Karpas-422 (cell line): ENCODE measurements at regions not wholly inside any gene's neighbourhood (a gene's known extent, or its start where the extent isn't known, plus 50 kb on each side); places are given as distances from the start of the nearest gene placed in this dataset.
"Not testable (repeated sequence)": the region's sequence is repeated elsewhere in the genome, so short reads cannot be mapped to it uniquely, and the experiment has no call there.

Experiments
- DNase-seq: peaks from one replicate; pipeline ENCODE4 v3.0.0-alpha.2; 2015
- H2AFZ ChIP-seq: fragments of 200-600 bp; sonication (generic); 2 replicates; pipeline ENCODE4 v1.6.1; 2014; ENCODE audit warnings: antibody characterized with exemption, low read length, mixed read lengths
- H3K27ac ChIP-seq: fragments of 200-600 bp; sonication (generic); 2 replicates; pipeline ENCODE4 v1.5.1; 2014; ENCODE audit warnings: mild to moderate bottlenecking, low read length, moderate library complexity
- H3K27me3 ChIP-seq: fragments of 200-600 bp; sonication (generic); 2 replicates; pipeline ENCODE4 v1.6.1; 2014; ENCODE audit warnings: low read length, mixed read lengths
- H3K36me3 ChIP-seq: fragments of 200-600 bp; sonication (generic); 2 replicates; pipeline ENCODE4 v1.6.1; 2014; ENCODE audit warnings: low read length, mixed read lengths; ENCODE audit not compliant: insufficient read depth
- H3K4me1 ChIP-seq: fragments of 200-600 bp; sonication (generic); 2 replicates; pipeline ENCODE4 v1.6.1; 2014; ENCODE audit warnings: mild to moderate bottlenecking, low read length, mixed read lengths
- H3K4me2 ChIP-seq: fragments of 200-600 bp; sonication (generic); 2 replicates; pipeline ENCODE4 v1.6.1; 2014; ENCODE audit warnings: low read length, low read depth, mild to moderate bottlenecking; ENCODE audit not compliant: poor library complexity, severe bottlenecking
- H3K4me3 ChIP-seq: fragments of 200-600 bp; sonication (generic); 2 replicates; pipeline ENCODE4 v1.5.1; 2014; ENCODE audit warnings: mild to moderate bottlenecking, antibody characterized with exemption, low read length, mixed read lengths
- H3K79me2 ChIP-seq: fragments of 200-600 bp; sonication (generic); 2 replicates; pipeline ENCODE4 v1.6.1; 2014; ENCODE audit warnings: mild to moderate bottlenecking, low read length, mixed read lengths
- H3K9ac ChIP-seq: fragments of 200-600 bp; sonication (generic); 2 replicates; pipeline ENCODE4 v1.6.0; 2014; ENCODE audit warnings: low read length
- H3K9me2 ChIP-seq: fragments of 200-600 bp; sonication (generic), shearing (Covaris generic); replicated peaks from 2 replicates; pipeline ENCODE4 v1.6.0; 2014; ENCODE audit warnings: mild to moderate bottlenecking, low read length, moderate library complexity; ENCODE audit not compliant: insufficient read depth
- H3K9me3 ChIP-seq: fragments of 300-700, 200-600 bp; sonication (generic); 2 replicates; pipeline ENCODE4 v1.6.1; 2014; ENCODE audit warnings: low read length, mixed read lengths
- H4K20me1 ChIP-seq: fragments of 200-600 bp; sonication (generic); 2 replicates; pipeline ENCODE4 v1.6.1; 2014; ENCODE audit warnings: mild to moderate bottlenecking, antibody characterized with exemption, low read length, low read depth; ENCODE audit not compliant: insufficient read depth

- Histone ChIP-seq H3K4me3 (no peak overlapping the region), H3K36me3 (no peaks in the 10 kb centered on the region), H3K4me2 (no peak overlapping the region), H3K9me2 (no peaks in the 10 kb centered on the region; the same call in 1 of the 2 replicates), H3K4me1 (no peaks in the 10 kb centered on the region), H3K9ac (no peak overlapping the region), H2AFZ (no peak overlapping the region), H3K27ac (no peak overlapping the region), H3K9me3 (peaks cover 5% of the 10 kb centered on the region; the same call in 1 of the 2 replicates), H3K79me2 (no peaks in the 10 kb centered on the region), H4K20me1 (no peaks in the 10 kb centered on the region), H3K27me3 (no peaks in the 10 kb centered on the region)
- DNase-seq, result no peak
These were observed 278.6 kb upstream of the DIPK2B start for GRCh38 chrX:45479196-45479834.

GRCh38 chrX:45472968-45473367 lies 272.3 kb upstream of the DIPK2B start:
- no peaks in the 10 kb centered on the region for H3K9me2 ChIP-seq
- peaks cover 7% of the 10 kb centered on the region; the same call in 1 of the 2 replicates for H3K9me3 ChIP-seq
- H3K27me3 ChIP-seq, result no peaks in the 10 kb centered on the region
- no peak overlapping the region for H3K27ac ChIP-seq
- H3K4me2 ChIP-seq, result no peak overlapping the region
- no peak overlapping the region for H3K9ac ChIP-seq
- H3K4me1 ChIP-seq, result no peaks in the 10 kb centered on the region
- no peaks in the 10 kb centered on the region for H3K79me2 ChIP-seq
- H4K20me1 ChIP-seq, result no peaks in the 10 kb centered on the region
- H2AFZ ChIP-seq, result no peak overlapping the region
- no peak overlapping the region for H3K4me3 ChIP-seq
- DNase-seq, result no peak
- no peaks in the 10 kb centered on the region for H3K36me3 ChIP-seq

GRCh38 chrX:45467537-45467936 lies 266.9 kb upstream of the DIPK2B start:
- not testable (repeated sequence) for H3K4me2 ChIP-seq, H2AFZ ChIP-seq, H3K27ac ChIP-seq, H3K79me2 ChIP-seq, H4K20me1 ChIP-seq, H3K4me3 ChIP-seq, H3K36me3 ChIP-seq, H3K27me3 ChIP-seq, DNase-seq, H3K9ac ChIP-seq, H3K9me2 ChIP-seq, H3K4me1 ChIP-seq
- peaks cover 11% of the 10 kb centered on the region; the same call in 1 of the 2 replicates for H3K9me3 ChIP-seq

GRCh38 chrX:45455732-45456131 lies 255.1 kb upstream of the DIPK2B start:
- not testable (repeated sequence) for H3K9me3 ChIP-seq, H3K27ac ChIP-seq, H3K4me3 ChIP-seq, H4K20me1 ChIP-seq, H3K9me2 ChIP-seq, H2AFZ ChIP-seq, H3K9ac ChIP-seq, H3K27me3 ChIP-seq, H3K4me2 ChIP-seq, H3K36me3 ChIP-seq, H3K4me1 ChIP-seq, H3K79me2 ChIP-seq, DNase-seq

GRCh38 chrX:45454290-45454689 lies 253.6 kb upstream of the DIPK2B start:
- Histone ChIP-seq H3K79me2 (no peaks in the 10 kb centered on the region), H3K4me3 (no peak overlapping the region), H3K9ac (no peak overlapping the region), H3K9me3 (no peaks in the 10 kb centered on the region), H3K4me2 (no peak overlapping the region), H3K27me3 (no peaks in the 10 kb centered on the region), H3K27ac (no peak overlapping the region), H4K20me1 (no peaks in the 10 kb centered on the region), H3K9me2 (no peaks in the 10 kb centered on the region; the same call in 1 of the 2 replicates), H2AFZ (no peak overlapping the region), H3K36me3 (no peaks in the 10 kb centered on the region), H3K4me1 (no peaks in the 10 kb centered on the region)
- no peak for DNase-seq

- Histone ChIP-seq H3K9me2 (no peaks in the 10 kb centered on the region), H3K4me1 (no peaks in the 10 kb centered on the region), H3K9me3 (no peaks in the 10 kb centered on the region), H3K36me3 (no peaks in the 10 kb centered on the region), H3K27ac (no peak overlapping the region), H3K4me2 (no peak overlapping the region), H4K20me1 (no peaks in the 10 kb centered on the region), H3K4me3 (no peak overlapping the region), H2AFZ (no peak overlapping the region), H3K9ac (no peak overlapping the region), H3K79me2 (no peaks in the 10 kb centered on the region), H3K27me3 (no peaks in the 10 kb centered on the region)
- DNase-seq, result no peak
These were observed 249.3 kb upstream of the DIPK2B start for GRCh38 chrX:45449982-45450381.

GRCh38 chrX:45447995-45448394 lies 247.3 kb upstream of the DIPK2B start:
- Histone ChIP-seq H3K4me1 (no peaks in the 10 kb centered on the region), H3K36me3 (no peaks in the 10 kb centered on the region), H3K4me3 (no peak overlapping the region), H3K79me2 (no peaks in the 10 kb centered on the region), H3K9me3 (no peaks in the 10 kb centered on the region), H3K4me2 (no peak overlapping the region), H2AFZ (no peak overlapping the region), H3K9me2 (no peaks in the 10 kb centered on the region), H3K27me3 (no peaks in the 10 kb centered on the region), H3K27ac (no peak overlapping the region), H4K20me1 (no peaks in the 10 kb centered on the region), H3K9ac (no peak overlapping the region)
- no peak for DNase-seq

- peaks cover 4% of the 10 kb centered on the region; the same call in 1 of the 2 replicates for H3K9me2 ChIP-seq
- no peak overlapping the region for H3K27ac ChIP-seq
- no peaks in the 10 kb centered on the region for H3K79me2 ChIP-seq
- H3K27me3 ChIP-seq, result no peaks in the 10 kb centered on the region
- H2AFZ ChIP-seq, result no peak overlapping the region
- H3K36me3 ChIP-seq, result no peaks in the 10 kb centered on the region
- H3K4me2 ChIP-seq, result no peak overlapping the region
- H4K20me1 ChIP-seq, result no peaks in the 10 kb centered on the region
- no peaks in the 10 kb centered on the region for H3K4me1 ChIP-seq
- H3K9ac ChIP-seq, result no peak overlapping the region
- no peak for DNase-seq
- no peak overlapping the region for H3K4me3 ChIP-seq
- H3K9me3 ChIP-seq, result no peaks in the 10 kb centered on the region
These were observed 246.7 kb upstream of the DIPK2B start for GRCh38 chrX:45447331-45447730.
